GM21447 (cell line): ENCODE measurements at regions not wholly inside any gene's neighbourhood (a gene's known extent, or its start where the extent isn't known, plus 50 kb on each side); places are given as distances from the start of the nearest gene placed in this dataset.

ENCODE experiments used
- ATAC-seq: cut with Tn5 transposase; IDR thresholded peaks from one replicate; pipeline ENCODE4 v1.9.1; 2021; ENCODE audit not compliant: unreplicated experiment

DNA sequence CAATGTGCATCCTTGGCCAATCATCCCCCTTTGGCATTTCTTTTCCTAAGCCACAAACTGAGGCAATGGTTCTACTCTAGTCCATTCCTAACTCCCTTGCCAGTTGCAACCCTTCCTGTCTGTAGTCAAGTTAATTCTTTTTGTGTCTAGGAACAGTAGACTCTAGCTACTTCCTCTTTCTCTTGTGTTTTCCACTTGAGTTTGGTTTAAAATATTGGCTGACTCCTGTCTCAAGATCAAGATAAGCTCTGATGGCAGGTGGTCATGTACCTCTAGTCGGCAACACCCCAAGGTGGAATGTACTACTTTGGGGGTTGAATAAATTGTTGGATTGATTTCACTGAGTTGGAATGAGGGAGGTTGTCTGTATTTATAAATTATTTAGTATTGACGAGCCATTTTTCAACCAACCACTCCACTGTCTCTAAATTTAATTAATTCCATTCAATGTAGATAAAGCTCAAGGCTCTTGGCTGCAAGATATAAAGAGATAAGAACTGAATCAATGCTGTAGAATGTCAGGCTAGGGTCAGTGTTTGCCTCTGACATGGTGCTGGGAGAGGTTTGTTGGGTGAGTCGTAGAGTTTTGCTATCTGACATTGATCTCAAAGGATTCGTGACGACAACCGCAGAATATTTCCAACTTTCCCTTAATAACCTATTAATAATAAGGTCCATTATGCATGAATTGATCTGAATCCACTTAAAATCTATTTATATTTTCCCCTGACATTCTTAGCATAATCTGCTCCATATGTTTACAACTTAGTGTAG, 188.7 kb upstream of the APCDD1 start:
- ATAC-seq: no peak

DNA sequence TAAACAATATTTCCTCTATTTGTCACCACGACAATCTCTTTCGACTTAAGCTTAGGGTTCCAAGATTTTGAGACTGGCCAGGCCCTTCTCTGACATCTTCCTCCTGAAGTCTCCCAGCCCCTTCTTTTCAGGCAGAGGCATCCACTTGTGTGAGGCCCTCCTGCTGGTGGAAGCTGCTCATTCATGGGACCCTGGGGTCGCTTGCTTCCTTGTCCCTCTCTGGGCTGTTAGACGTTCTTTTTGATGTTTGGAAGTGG, 188.2 kb upstream of the APCDD1 start:
- no peak for ATAC-seq

DNA sequence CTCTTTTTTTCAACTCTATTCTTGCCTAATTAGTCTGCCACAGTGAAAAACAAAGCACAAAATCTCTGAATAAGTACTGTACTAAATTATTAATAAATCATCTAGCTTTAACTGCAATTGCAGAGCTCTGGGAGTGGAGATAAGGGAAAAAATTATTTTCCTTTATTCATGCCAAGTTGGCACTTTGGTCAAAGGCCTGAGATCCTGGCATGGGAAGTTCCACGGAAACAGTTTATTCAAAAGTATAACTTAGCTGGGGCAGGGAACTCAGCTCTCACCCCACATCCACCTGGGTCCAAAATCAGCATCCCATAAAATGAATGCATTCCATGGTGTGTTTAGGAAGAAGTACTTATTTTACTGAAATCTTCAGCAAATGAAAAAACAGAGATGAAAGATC, 185.2 kb upstream of the APCDD1 start:
- no peak for ATAC-seq

DNA sequence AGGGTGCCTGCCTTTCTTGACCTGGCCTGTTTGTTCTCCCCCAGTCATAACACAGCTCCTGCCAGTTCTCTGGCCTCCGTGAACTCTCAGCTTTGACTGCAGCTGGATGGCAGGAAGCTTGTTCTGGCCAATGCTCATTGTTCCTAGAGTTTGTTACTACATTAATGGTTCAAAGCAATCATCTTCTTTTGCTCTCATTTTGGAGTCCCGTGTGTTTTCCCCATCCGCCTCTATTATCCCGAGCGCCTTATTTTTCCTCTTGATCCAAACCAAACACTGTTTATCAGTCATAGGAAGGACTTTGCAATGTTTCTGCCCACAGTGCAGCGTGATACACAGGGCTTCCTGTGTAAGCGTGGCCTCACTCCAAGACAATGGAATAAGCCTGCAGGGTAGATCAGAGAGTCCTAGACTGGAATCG, 184.3 kb upstream of the APCDD1 start:
- no peak for ATAC-seq

DNA sequence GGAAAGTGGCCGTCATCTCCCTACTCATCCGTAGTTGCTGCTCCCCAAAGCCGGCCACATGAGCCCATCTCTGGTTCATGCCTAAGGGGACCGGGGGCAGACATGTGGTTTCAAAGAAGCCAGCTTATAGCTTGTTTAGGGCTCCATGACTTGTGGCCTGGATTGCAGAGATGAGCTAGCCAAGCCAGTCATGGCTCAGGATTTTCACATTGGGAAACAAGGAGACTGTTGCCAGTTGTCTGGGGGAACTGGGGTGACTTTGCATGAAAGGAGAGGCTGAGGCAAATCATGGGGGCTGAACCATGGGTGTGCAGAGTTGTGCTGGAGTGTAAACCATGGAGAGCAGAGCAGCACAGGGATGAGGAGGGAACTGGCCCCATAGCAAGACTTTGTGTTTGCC, 183.0 kb upstream of the APCDD1 start:
- ATAC-seq: no peak

DNA sequence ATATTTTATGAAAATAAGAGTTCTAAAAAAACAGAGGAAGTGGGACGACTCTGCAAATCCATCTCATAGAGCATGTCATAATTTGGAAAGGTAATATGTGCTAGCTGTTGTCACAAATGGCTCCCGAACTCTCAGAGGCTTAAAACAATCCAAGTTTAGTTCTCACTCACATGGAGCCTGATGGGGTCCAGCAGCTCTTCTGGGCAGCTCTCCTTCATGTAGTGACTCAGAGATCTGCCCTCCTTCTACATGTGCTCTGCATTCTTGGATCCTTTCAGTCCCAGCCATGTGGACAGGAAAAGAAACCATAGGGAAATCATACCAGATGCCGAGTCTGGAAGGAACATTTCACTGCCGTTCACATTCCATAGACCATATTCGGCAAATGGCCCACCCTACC, 180.1 kb upstream of the APCDD1 start:
- no peak for ATAC-seq

DNA sequence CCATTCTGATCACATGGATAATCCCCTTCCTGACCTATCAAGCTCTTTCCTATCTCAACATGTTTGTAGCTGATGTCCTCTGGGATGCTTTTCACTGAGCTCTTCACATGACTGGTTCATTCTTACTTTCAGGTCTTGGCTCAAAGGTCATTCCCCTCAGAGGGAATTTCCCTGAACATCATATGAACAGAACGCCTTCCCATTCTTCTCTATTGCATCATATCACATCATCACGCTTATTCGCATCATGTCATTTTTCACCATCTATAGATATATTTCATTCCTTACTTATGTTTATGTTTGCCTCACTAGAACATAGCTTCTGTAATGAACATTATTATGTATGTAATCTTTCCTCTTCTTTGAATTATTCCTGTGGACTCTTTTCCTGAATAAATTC, 178.9 kb upstream of the APCDD1 start:
- no peak for ATAC-seq

DNA sequence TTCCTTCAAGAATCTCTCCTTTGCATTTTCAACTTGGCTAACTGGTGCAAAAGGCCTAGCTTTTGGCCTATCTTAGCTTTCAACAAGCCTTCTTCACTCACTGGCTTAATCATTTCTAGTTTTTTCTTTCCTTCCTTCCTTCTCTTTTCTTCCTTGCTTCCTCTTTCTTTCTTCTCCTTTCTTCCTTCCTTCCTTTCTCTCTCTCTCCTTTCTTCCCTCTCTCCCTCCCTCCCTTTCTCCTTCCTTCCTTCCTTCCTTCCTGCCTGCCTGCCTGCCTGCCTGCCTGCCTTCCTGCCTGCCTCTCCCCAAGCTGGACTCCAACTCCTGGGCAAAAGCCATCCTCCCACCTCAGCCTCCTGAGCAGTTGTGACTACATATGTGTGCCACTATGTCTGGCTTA, 176.2 kb upstream of the APCDD1 start:
- no peak for ATAC-seq

DNA sequence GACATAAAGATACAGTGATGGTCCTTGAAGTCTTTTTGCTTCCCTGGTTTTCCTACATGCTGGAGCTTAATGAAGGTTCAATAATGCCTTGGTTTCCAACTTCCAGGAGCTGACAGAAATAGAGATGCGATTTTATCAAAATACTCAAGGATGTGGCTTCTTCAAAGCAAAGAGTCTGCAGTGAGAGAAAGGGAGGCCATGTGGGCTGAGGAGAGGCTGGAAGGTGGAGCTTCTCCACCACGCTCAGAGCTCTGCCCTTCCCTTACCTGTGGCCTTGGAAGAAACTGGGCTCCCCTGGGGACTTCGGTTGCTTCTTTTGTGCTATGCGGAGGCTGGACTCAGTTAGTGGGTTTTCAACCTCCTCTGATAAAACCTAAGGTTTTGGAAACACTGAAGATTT, 175.0 kb upstream of the APCDD1 start:
- no peak for ATAC-seq

DNA sequence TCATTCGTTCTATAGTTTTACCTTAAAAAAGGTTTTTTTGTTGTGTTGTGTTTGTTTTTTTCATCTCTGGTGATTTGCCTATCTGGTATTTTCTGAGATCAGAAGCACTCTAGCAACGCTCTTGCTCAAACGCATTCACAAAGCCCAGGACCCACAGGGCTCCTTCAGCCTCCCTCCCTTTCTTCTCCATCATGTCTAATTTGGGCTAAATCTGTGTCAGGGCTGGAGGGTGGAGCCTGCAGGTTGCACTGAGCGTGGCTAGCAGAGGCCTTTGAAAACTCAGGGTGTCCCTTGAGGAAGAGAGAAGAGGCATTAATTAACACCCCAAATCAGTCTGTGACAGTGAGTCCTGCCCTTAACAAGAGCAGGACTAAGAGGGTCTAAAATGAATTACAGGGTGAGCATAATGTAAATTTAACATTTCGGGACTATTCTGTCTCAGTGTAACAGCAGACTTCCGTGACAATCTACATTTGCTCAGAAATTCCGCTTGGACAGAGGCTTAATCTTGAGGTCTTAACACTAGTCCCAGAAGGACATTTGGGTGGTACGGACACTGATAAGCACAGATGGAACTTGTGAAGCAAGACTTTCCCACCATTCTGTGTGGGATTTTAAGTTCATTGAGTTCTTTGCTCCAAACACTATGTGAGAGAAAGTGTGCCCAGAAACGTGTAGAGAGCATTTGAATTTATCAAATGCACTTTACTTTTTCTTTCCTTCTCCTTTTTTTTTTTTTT, 174.4 kb upstream of the APCDD1 start:
- ATAC-seq: no peak

DNA sequence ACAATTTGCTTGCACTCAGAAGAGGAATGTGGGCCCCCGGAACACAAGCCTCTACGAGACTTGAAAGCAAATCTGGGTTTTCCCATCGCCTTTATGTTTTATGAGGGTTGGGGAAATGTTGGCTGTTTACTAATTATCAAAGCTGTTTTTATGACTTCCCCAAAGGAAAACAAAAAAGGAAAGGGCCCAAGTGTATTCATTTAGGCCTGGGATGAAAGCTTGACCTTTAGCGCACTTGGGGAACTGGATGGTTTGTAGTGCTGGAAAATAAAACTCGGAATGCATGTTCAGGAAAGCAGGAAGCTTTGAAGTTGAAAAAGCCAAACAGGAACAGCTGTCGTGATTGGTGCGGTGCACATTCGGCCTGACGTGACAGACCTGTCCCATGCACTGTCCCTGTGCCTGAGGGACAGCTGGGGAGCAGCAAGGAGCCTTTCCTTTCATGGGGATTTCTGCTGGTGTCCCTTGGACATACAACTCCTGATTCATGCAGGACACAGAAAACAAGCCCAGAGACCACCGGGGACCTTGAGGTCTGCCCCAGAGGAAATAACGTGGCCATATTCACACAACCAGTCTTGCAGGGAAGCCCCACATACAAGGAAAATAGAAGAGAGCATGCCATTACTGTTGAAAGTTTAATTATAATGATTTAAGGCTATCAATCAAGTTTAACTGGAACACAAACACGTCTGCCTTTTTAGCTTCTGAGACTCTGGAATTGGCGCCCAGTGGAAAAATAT, 169.7 kb upstream of the APCDD1 start:
- no peak for ATAC-seq

DNA sequence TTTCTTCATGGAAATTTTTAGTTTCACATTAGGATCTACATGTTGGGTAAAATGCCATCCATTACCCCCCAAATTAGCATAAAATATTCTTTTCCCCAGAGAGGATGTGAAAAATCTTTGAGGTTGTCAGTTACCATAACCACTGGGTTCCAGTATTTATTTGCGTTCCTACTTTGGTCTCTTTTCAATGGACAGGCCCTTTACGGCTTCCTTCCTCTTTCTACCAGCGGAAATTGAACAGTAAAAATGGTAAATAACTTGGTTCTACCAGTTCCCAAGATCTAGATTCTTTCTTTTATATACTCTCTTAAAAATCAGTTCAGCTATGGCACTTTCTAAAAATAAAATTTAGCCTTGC, 169.2 kb upstream of the APCDD1 start:
- ATAC-seq: no peak

DNA sequence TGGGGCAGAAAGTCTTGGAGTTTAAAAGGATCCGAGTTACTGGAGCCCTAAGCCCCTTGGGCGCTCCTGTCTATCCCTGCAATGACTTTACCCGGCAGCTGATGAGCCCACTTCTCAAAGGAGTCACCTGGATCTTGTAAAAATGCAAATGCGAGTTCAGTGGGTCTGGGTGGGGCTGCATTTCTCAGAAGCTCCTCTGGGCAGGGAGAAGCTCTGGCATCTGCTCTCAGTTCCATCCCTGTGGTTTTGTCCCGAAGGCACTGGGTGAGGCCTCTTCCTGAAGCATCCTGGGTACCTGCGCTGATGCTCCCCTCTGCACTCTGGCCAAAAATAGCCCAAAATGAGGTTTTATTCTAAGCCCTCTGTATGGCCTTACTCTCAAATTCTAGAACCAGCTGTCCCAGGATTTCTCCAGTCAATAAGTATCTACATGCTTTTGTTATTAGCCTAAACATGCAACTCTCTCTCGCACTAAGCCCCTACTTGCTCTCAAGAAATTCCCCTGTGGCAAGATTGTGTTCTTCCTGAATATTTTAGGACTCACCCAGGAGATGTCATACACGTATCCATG, 167.8 kb upstream of the APCDD1 start:
- ATAC-seq: no peak

DNA sequence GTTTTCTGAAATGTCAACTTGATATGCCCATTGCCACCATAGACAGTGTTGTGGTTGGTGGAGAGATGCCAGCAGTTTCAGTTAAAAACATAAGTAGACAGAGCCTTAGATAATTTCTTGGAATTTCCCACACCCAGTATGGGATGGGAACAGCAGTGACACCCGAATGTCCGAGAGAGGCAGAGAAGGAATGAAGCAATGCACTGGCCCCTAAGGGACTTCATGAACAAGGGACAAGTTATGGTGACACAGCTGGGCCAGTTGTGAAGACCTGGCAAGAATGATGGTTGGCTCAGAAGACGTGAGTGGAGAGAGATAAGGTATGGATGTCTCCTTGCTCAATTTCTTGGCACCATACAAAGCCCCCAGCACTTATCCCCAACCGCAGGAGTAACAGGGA, 165.2 kb upstream of the APCDD1 start:
- no peak for ATAC-seq

DNA sequence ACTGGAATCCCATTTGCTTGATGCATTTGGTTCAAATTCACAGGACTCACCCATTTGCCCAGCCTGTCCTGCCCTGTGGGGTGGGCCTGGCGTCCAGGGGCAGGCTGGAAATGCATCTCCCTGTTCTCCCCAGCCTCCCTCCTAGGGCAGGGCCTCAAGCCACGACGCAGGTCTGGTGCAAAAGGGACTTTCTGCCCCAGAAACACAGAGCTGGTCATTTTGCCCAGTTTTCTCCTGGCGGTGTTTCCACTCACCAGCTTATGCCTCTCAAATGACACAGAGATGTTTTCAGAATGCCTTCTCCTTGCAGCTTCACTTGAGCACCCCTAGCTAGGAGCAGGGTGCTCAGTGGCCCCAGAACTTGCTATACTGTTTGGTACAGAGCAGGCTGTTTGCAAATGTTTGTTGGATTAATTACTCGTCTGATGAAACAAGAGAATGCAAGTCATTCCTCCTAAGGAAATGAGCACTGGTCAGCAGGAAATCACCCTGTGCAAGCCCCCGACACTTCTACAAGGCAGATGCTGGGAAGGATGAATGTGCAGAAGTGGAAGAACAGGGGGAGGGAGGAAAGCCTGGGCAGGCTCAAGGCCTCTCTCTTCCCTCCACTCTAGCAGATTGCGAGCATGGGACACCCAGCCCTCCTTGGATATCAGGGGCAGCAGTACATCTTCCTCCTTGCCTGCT, 164.3 kb upstream of the APCDD1 start:
- ATAC-seq: no peak

DNA sequence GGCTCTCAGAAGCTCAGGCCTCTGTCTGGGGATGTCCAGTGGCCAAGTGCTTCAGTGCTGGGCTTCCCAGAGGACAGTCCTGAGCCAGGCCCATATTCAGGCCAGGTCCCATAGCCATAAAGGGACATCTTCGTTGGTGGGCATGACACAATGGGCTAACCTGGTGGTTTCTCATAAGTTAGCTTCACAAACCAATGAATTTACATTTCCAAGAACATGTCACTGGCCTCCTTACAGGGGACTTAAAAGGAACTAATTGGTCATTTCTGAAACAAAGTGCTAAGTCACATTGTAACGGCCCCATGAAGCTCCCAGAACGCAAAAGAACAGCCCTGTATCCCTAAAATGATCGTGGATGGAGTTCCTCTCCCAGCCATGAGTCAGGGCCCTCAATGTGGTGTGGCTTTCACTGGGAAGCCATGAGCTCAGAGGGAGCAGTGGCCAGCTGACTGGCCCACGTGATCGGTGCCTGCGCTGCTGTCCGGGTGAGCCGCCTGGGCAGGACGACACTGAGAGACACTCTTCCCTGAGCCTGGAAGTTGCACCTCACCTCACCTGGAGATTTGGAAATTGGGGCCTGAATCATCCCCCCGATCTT, 163.7 kb upstream of the APCDD1 start:
- no peak for ATAC-seq

DNA sequence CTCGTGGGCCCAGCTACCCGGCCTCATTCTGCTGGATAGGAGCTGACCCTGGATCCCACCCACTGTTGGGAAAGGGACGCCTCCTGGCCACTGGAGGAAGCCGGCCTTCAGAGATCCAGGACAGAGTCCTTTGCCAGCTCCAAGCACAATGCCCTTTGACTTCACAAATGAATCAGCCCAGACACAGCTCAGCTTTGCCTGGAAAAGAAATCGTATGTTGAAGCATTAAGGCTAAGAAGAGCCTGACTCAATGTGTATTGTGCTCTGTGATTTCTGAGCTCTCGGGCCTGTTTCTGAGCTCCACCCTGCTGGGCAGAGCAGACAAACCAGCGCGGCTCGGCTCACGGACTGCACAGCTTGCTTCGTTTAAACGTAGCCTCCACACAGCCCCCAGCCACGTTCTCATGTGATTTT, 162.9 kb upstream of the APCDD1 start:
- no peak for ATAC-seq

DNA sequence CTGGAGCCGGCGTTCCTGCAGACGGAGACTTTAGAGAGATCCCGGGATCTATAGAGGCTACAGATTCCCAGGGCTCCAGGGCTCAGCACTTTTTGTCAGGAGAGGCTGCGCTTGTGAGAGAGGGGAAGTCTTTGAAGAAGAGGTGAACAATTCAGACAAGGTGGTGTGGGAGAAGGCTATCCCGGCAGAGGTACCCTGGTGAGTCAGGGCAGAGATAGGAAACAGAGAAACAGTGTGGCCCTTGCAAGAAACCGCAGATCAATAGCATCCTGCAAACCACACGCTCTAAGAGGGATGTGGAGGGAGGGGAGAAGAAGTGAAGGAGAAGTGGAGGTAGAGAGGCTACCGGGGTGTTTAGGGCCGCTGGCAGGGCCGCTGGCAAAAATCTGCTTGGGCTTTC, 160.5 kb upstream of the APCDD1 start:
- ATAC-seq: no peak

DNA sequence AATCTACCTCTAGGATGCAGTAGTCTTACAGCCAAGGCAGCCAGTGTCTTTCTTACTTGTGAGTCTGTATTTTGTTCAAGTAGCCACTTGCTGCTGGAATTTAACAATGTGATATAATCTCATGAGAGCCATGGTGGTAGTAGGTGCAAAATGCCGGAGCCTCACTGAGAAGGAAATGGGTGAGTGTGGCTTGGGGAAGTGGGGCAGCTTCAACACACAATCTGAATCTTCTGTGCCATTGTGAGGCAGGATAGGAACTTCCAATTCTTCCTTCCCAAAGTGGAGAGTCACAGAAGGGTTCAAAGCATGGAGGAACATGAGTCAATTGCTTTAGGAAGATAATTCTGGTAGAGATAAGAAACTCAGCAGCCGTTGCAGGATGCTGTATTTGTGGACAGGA, 158.7 kb upstream of the APCDD1 start:
- ATAC-seq: no peak

DNA sequence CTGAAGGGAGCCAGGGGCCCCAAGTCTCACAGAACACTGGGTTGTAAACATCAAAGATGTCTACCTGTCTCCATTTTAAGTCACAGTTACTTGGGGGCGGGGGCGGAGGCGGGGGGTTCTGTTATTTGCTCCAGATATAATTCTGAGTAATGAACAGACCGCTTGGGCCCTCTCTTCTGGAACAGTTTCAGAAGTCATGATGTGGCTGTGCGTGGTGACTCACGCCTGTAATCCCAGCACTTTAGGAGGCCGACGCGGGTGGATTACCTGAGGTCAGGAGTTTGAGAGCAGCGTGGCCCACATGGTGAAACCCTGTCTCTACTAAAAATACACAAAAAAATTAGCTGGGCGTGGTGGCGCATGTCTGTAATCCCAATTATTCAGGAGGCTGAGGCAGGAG, 157.9 kb upstream of the APCDD1 start:
- no peak for ATAC-seq

DNA sequence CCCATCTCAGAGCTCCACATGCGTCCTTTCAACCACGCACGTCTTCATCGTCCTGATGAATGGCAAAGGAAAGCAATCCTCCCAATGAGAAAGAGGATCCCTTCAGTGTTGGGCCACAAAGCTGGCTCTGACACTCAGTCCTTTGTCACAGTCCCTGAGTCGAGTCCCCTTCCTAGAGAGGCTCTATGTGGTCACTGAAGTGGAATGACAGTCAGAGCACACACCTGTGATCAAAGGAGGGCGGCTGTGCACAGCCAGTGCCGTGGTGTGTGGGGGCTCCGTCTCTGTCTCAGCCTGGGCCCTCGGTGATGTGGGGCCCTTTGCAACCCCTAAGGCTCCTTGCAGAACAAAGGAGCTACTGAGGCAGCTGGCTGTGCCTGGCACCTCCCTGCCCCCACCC, 157.3 kb upstream of the APCDD1 start:
- ATAC-seq: no peak
